ENCODE measurements at regions not wholly inside any gene's neighbourhood (a gene's known extent, or its start where the extent isn't known, plus 50 kb on each side); places are given as distances from the start of the nearest gene placed in this dataset.
"Not testable (repeated sequence)": the region's sequence is repeated elsewhere in the genome, so short reads cannot be mapped to it uniquely, and the experiment has no call there.

DNA sequence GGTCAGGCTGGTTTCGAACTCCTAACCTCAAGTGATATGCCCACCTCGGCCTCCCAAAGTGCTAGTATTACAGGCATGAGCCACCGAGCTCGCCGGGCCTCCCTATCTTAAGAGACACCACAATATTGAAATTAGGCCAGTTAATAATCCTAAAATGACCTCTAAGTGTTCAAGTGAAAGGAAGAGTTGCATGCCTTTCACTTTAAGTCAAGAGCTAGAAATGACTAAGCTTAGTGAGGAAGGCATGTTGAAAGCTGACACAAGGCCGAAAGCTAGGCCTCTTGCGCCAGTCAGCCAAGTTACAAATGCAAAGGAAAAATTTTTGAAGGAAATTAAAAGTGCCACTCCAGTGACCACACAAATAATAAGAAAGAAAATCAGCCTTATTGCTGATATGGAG, 144.5 kb upstream of the FNDC3A start:
- TF ChIP-seq ZFX (IDR thresholded peaks at IDR 0.05): no peak
- TF ChIP-seq, protein P1, sequence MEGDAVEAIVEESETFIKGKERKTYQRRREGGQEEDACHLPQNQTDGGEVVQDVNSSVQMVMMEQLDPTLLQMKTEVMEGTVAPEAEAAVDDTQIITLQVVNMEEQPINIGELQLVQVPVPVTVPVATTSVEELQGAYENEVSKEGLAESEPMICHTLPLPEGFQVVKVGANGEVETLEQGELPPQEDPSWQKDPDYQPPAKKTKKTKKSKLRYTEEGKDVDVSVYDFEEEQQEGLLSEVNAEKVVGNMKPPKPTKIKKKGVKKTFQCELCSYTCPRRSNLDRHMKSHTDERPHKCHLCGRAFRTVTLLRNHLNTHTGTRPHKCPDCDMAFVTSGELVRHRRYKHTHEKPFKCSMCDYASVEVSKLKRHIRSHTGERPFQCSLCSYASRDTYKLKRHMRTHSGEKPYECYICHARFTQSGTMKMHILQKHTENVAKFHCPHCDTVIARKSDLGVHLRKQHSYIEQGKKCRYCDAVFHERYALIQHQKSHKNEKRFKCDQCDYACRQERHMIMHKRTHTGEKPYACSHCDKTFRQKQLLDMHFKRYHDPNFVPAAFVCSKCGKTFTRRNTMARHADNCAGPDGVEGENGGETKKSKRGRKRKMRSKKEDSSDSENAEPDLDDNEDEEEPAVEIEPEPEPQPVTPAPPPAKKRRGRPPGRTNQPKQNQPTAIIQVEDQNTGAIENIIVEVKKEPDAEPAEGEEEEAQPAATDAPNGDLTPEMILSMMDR (conservative IDR thresholded peaks at IDR 0.05): no peak

DNA sequence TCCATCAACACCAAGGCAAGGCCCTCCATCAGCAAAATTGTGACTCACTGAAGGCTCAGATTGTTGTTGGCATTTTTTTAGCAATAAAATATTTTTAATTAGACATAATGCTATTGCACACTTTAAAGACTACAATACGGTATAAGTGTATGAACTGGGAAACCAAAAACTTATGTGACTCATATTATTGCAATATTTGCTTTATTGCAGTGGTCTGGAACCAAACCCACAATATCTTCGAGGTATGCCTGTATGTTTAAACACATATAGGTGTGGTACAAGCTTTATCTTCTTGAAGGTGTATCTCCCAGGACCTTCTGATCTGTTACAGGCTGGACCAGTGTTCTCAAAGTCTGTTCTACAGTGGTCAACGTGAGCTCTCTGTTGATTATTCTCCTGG, 142.3 kb upstream of the FNDC3A start:
- TF ChIP-seq, protein P1 (conservative IDR thresholded peaks at IDR 0.05): no peak
- no peak for TF ChIP-seq ZFX (IDR thresholded peaks at IDR 0.05)
- no peak overlapping the region for H3K27ac ChIP-seq

More for the DNA sequence above, 144.5 kb upstream of the FNDC3A start:
- H3K27ac ChIP-seq: no peak overlapping the region

DNA sequence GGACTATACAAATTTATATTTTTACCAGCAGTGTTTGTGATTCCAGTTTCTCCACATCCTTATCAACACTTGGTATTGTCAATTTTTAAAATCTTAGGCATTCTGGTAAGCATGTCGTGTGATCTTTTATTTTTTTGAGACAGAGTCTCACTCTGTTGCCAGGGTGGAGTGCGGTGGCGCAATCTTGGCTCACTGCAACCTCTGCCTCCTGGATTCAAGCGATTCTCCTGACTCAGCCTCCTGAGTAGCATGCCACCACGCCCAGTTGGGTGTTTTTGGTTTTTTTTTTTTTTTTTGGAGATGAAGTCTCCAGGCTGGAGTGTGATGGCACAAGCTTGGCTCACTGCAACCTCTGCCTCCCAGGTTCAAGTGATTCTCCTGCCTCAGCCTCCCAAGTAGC, 140.4 kb upstream of the FNDC3A start:
- not testable (repeated sequence) for H3K27ac ChIP-seq

DNA sequence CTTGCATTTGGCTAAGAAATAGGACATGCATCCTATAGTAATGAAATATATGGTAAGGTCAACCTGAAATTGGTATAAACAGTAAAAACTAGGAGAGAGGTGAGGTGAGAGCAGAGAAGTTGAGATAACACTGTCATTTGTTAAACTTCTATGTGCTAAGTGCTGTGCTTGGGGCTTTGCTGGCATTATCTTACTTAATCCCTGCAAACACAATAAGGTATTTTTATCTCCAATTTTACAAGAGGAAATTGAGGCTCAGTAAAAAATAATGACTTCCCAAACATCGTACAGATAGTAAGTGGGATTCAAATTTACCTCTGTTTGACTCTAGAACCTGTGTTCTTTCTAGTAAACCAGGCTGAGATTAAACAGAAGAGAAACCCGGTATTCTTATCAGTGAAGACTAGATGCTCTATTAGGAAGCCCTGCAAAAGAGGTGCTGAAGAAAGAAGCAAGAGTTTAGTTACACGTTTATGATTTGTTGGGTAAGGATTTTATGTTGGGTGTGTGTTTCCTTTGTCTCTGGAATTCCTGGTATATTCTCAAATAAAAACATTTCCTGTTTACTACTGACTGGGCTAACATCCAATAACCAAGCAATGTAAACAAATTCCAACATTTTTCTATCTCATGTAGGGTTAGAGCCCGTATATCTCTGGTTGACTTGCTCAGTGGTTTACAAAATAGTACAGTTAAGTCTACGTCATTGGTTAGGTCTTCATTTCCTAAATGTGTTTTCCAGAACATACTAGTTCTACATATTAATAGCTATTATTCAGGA, 137.3 kb upstream of the FNDC3A start:
- TF ChIP-seq ZFX (IDR thresholded peaks at IDR 0.05): no peak
- TF ChIP-seq, protein P1 (conservative IDR thresholded peaks at IDR 0.05): no peak
- no peak overlapping the region for H3K27ac ChIP-seq

DNA sequence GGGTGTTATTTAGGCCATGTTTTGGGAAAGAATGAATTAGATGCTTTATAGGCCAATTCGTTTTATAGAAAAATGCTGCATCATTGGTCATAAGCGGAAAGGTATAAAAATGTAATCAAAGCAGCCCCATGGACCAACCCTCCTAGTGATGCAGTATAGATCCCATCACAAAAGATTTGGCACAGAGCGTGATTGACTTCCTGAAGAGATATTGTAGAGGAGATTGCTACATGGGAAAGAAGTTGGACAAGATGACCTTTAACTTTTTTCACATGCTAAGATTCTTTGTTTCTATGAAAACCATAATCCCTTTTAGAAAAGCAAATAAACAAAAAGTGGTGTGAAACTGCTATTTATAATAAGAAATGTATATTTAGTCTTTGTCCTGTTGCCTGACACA, 136.5 kb upstream of the FNDC3A start:
- no peak overlapping the region for H3K27ac ChIP-seq
- TF ChIP-seq, protein P1 (conservative IDR thresholded peaks at IDR 0.05): no peak
- TF ChIP-seq ZFX (IDR thresholded peaks at IDR 0.05): no peak

DNA sequence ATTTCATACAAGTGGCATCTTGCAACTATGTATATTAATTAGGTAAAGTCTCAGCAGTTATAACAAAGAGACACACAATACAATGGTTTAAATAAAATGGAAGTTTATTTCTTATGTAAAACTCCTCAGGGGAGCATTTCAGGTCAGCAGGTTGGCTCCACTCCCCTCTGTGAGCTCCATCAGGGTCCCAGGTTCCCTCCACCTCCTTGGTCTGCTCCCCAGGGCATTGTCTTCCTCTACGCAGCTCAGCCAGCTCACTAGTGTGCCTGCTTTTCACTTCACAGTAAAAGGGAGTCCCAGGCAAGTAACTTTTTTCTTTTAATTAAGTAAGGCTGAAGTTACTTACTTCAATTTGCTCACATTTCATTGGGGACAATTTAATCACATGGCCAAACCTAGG, 135.3 kb upstream of the FNDC3A start:
- H3K27ac ChIP-seq: no peak overlapping the region
- TF ChIP-seq, protein P1 (conservative IDR thresholded peaks at IDR 0.05): no peak
- no peak for TF ChIP-seq ZFX (IDR thresholded peaks at IDR 0.05)

DNA sequence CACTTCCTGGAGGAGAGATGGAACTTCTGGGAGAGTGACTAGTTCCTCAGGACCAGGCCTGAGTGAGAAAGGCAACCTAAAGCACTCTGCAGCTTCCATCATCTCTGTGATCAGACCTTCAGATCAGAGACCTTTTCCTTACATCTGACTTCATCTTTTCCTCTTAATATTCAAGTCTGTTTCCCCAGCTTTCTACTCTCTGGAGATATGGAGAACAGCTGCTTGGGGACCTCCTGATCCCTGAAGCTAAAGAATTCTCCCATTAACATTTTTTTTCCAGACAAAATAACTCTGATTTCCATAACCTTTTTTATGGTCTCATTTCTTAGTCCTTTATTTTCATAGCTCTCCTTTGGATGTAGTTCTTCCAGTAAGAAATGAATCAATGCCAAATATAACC, 133.4 kb upstream of the FNDC3A start:
- H3K27ac ChIP-seq: no peak overlapping the region
- TF ChIP-seq, protein P1 (conservative IDR thresholded peaks at IDR 0.05): no peak
- no peak for TF ChIP-seq ZFX (IDR thresholded peaks at IDR 0.05)
